Erythroblast (primary cell): ENCODE measurements at regions not wholly inside any gene's neighbourhood (a gene's known extent, or its start where the extent isn't known, plus 50 kb on each side); places are given as distances from the start of the nearest gene placed in this dataset.

Experiments used
- GATA1 ChIP-seq: IDR thresholded peaks from 2 replicates; pipeline ENCODE4 v1.6.1; 2011; ENCODE audit warnings: low read depth, mild to moderate bottlenecking, control low read depth, low read length, moderate library complexity
- POLR2A ChIP-seq: IDR thresholded peaks from 2 replicates; pipeline ENCODE4 v1.6.1; 2011; ENCODE audit warnings: mild to moderate bottlenecking, low read length

DNA sequence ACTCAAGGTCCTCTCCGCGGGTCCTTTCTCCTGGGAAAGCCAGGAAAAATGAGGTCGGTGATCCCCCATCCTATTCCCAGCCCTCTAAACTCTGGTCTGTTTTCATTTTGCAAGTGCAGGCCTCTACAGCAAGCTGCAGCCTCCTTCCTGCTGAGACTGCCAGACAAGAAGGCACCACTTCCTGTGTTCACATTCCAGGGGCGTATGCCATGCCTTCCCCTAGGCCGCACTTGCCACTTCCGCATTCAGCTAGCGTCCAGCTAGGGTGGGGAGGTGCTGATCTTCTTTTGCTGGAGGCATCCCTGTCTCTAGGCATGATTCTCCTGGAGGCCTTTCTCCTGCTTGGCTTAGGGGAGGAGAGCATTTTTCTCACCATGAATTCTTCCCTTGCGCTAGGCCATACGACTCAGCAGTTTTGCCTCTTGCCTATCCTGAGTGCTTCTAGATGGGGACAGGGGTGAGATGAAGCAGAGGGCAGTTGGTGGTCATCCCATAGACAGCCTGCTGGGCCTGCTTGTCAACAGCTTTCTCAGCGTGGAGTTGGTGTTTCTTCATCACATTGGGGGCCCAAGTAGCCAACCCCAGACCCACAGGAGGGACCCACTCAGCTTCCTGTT is 328.9 kb downstream of the RPS24 start:
- no peak for TF ChIP-seq POLR2A
- TF ChIP-seq GATA1, result no peak
